ENCODE measurements at regions not wholly inside any gene's neighbourhood (a gene's known extent, or its start where the extent isn't known, plus 50 kb on each side); places are given as distances from the start of the nearest gene placed in this dataset.
"Not testable (repeated sequence)": the region's sequence is repeated elsewhere in the genome, so short reads cannot be mapped to it uniquely, and the experiment has no call there.

- Mint-ChIP-seq H3K9me3 (peaks cover 3 to 14% (median 8%) of the 10 kb centered on the region in 7 donors), H3K27ac (no peak overlapping the region), H3K4me3 (no peak overlapping the region), H3K27me3 (no peaks in the 10 kb centered on the region), H3K36me3 (peaks cover 0 to 7% of the 10 kb centered on the region in 2 donors), H3K4me1 (no peaks in the 10 kb centered on the region)
- DNase-seq (no peak), ATAC-seq (ENCODE audit: low read depth in 2 of 2) (no peak)
Observed at GRCh38 chr2:189341077-189341476, 100.2 kb upstream of the WDR75 start.

GRCh38 chr2:189344043-189344442 is 97.2 kb upstream of the WDR75 start:
- Mint-ChIP-seq H3K27me3 (no peaks in the 10 kb centered on the region), H3K27ac (no peak overlapping the region), H3K4me3 (no peak overlapping the region), H3K4me1 (no peaks in the 10 kb centered on the region), H3K9me3 (peaks cover 0 to 17% (median 6%) of the 10 kb centered on the region in 7 donors), H3K36me3 (peaks cover 0 to 7% of the 10 kb centered on the region in 2 donors)
- no peak for ATAC-seq (ENCODE audit: low read depth in 2 of 2)
- DNase-seq: no peak

- Mint-ChIP-seq H3K27ac (no peak overlapping the region), H3K9me3 (peaks cover 0 to 15% (median 3%) of the 10 kb centered on the region in 7 donors), H3K4me3 (no peak overlapping the region), H3K36me3 (no peaks in the 10 kb centered on the region), H3K4me1 (no peaks in the 10 kb centered on the region), H3K27me3 (no peaks in the 10 kb centered on the region)
- ATAC-seq (ENCODE audit: low read depth in 2 of 2): no peak
- DNase-seq: no peak
Observed at GRCh38 chr2:189347540-189347939, 93.7 kb upstream of the WDR75 start.

GRCh38 chr2:189348369-189348768 is 92.9 kb upstream of the WDR75 start:
- Mint-ChIP-seq H3K36me3 (no peaks in the 10 kb centered on the region), H3K27me3 (no peaks in the 10 kb centered on the region), H3K27ac (no peak overlapping the region), H3K4me1 (no peaks in the 10 kb centered on the region), H3K9me3 (peaks cover 0 to 20% (median 8%) of the 10 kb centered on the region in 7 donors), H3K4me3 (no peak overlapping the region)
- DNase-seq (no peak), ATAC-seq (ENCODE audit: low read depth in 2 of 2) (no peak)

GRCh38 chr2:189350540-189351209 is 90.6 kb upstream of the WDR75 start:
- H3K4me1 Mint-ChIP-seq: no peaks in the 10 kb centered on the region
- no peak for DNase-seq
- no peak for ATAC-seq (ENCODE audit: low read depth in 2 of 2)
- peaks cover 0 to 20% (median 8%) of the 10 kb centered on the region in 7 donors for H3K9me3 Mint-ChIP-seq
- H3K36me3 Mint-ChIP-seq: no peaks in the 10 kb centered on the region
- no peak overlapping the region for H3K27ac Mint-ChIP-seq
- no peaks in the 10 kb centered on the region for H3K27me3 Mint-ChIP-seq
- no peak overlapping the region for H3K4me3 Mint-ChIP-seq

GRCh38 chr2:189351933-189352332 is 89.3 kb upstream of the WDR75 start:
- not testable (repeated sequence) for H3K4me1 Mint-ChIP-seq; H3K4me3 Mint-ChIP-seq; DNase-seq; H3K27me3 Mint-ChIP-seq; H3K36me3 Mint-ChIP-seq; ATAC-seq (ENCODE audit: low read depth in 2 of 2); H3K27ac Mint-ChIP-seq
- H3K9me3 Mint-ChIP-seq: peaks cover 2 to 20% (median 9%) of the 10 kb centered on the region in 7 donors

- H3K36me3 Mint-ChIP-seq; H3K27ac Mint-ChIP-seq; DNase-seq; H3K4me3 Mint-ChIP-seq; H3K4me1 Mint-ChIP-seq; H3K27me3 Mint-ChIP-seq; ATAC-seq (ENCODE audit: low read depth in 2 of 2): not testable (repeated sequence)
- peaks cover 0 to 13% (median 4%) of the 10 kb centered on the region in 7 donors for H3K9me3 Mint-ChIP-seq
Observed at GRCh38 chr2:189357375-189357774, 83.9 kb upstream of the WDR75 start.

GRCh38 chr2:189360861-189361260 is 80.4 kb upstream of the WDR75 start:
- H3K9me3 Mint-ChIP-seq: peaks cover 0 to 6% (median 1%) of the 10 kb centered on the region in 7 donors
- H3K4me1 Mint-ChIP-seq: no peaks in the 10 kb centered on the region
- no peak overlapping the region for H3K27ac Mint-ChIP-seq
- H3K36me3 Mint-ChIP-seq: no peaks in the 10 kb centered on the region
- H3K27me3 Mint-ChIP-seq: peaks cover 0 to 2% (median 0%) of the 10 kb centered on the region in 3 donors
- no peak for DNase-seq
- ATAC-seq (ENCODE audit: low read depth in 2 of 2): no peak
- H3K4me3 Mint-ChIP-seq: no peak overlapping the region

- Mint-ChIP-seq H3K4me1 (no peaks in the 10 kb centered on the region), H3K36me3 (no peaks in the 10 kb centered on the region), H3K9me3 (peaks cover 0 to 6% (median 0%) of the 10 kb centered on the region in 7 donors), H3K27ac (no peak overlapping the region), H3K27me3 (peaks cover 0 to 7% (median 6%) of the 10 kb centered on the region in 3 donors), H3K4me3 (no peak overlapping the region)
- ATAC-seq (ENCODE audit: low read depth in 2 of 2) (no peak), DNase-seq (no peak)
Observed at GRCh38 chr2:189362283-189362682, 79.0 kb upstream of the WDR75 start.

- DNase-seq: no peak
- Mint-ChIP-seq H3K4me1 (no peaks in the 10 kb centered on the region), H3K9me3 (peaks cover 0 to 1% (median 0%) of the 10 kb centered on the region in 7 donors), H3K27ac (no peak overlapping the region), H3K36me3 (no peaks in the 10 kb centered on the region), H3K4me3 (no peak overlapping the region), H3K27me3 (peaks cover 0 to 9% (median 9%) of the 10 kb centered on the region in 3 donors)
- no peak for ATAC-seq (ENCODE audit: low read depth in 2 of 2)
Observed at GRCh38 chr2:189363559-189363958, 77.7 kb upstream of the WDR75 start.

- no peaks in the 10 kb centered on the region for H3K36me3 Mint-ChIP-seq
- peaks cover 0 to 1% (median 0%) of the 10 kb centered on the region in 7 donors for H3K9me3 Mint-ChIP-seq
- DNase-seq (no peak), ATAC-seq (ENCODE audit: low read depth in 2 of 2) (no peak)
- no peaks in the 10 kb centered on the region for H3K4me1 Mint-ChIP-seq
- H3K27me3 Mint-ChIP-seq: peaks cover 0 to 9% (median 9%) of the 10 kb centered on the region in 3 donors
- no peak overlapping the region for H3K4me3 Mint-ChIP-seq
- H3K27ac Mint-ChIP-seq: no peak overlapping the region
Observed at GRCh38 chr2:189364607-189365006, 76.7 kb upstream of the WDR75 start.

GRCh38 chr2:189366349-189366748 is 74.9 kb upstream of the WDR75 start:
- no peaks in the 10 kb centered on the region for H3K36me3 Mint-ChIP-seq
- no peak overlapping the region for H3K4me3 Mint-ChIP-seq
- ATAC-seq (ENCODE audit: low read depth in 2 of 2): no peak
- H3K9me3 Mint-ChIP-seq: peaks cover 0 to 1% (median 0%) of the 10 kb centered on the region in 7 donors
- peaks cover 0 to 9% (median 9%) of the 10 kb centered on the region in 3 donors for H3K27me3 Mint-ChIP-seq
- H3K27ac Mint-ChIP-seq: no peak overlapping the region
- no peaks in the 10 kb centered on the region for H3K4me1 Mint-ChIP-seq
- no peak for DNase-seq

- no peak for ATAC-seq (ENCODE audit: low read depth in 2 of 2)
- DNase-seq: no peak
- Mint-ChIP-seq H3K9me3 (no peaks in the 10 kb centered on the region), H3K27me3 (peaks cover 0 to 9% (median 9%) of the 10 kb centered on the region in 3 donors), H3K27ac (no peak overlapping the region), H3K36me3 (no peaks in the 10 kb centered on the region), H3K4me1 (no peaks in the 10 kb centered on the region), H3K4me3 (no peak overlapping the region)
Observed at GRCh38 chr2:189367343-189367742, 73.9 kb upstream of the WDR75 start.

- no peak overlapping the region for H3K27ac Mint-ChIP-seq
- no peak for DNase-seq
- no peaks in the 10 kb centered on the region for H3K36me3 Mint-ChIP-seq
- H3K4me1 Mint-ChIP-seq: no peaks in the 10 kb centered on the region
- H3K27me3 Mint-ChIP-seq: peaks cover 0 to 13% (median 9%) of the 10 kb centered on the region in 3 donors
- H3K9me3 Mint-ChIP-seq: no peaks in the 10 kb centered on the region
- ATAC-seq (ENCODE audit: low read depth in 2 of 2): no peak
- H3K4me3 Mint-ChIP-seq: no peak overlapping the region
Observed at GRCh38 chr2:189369566-189369965, 71.7 kb upstream of the WDR75 start.

All from naive B cell (primary cell).